ENCODE measurements at regions not wholly inside any gene's neighbourhood (a gene's known extent, or its start where the extent isn't known, plus 50 kb on each side); places are given as distances from the start of the nearest gene placed in this dataset.

DNA sequence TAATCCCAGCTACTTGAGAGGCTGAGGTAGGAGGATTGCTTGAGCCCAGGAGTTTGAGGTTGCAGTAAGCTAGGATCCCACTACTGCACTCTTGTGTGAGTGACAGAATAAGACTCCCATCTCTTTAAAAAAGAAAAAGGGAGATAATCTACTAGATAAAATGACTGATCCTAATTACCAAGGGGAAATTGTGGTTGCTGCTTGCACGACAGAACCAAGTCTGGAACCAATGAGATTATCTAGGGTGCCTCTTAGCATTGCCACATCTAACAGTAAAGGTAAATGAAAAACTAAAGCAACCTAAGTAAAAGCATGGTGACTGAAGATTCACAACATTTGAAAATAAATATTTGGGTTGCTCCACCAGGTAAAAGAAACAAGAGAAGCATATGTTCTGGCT is 185.1 kb downstream of the PDHA2 start:
- TF ChIP-seq, protein P1, sequence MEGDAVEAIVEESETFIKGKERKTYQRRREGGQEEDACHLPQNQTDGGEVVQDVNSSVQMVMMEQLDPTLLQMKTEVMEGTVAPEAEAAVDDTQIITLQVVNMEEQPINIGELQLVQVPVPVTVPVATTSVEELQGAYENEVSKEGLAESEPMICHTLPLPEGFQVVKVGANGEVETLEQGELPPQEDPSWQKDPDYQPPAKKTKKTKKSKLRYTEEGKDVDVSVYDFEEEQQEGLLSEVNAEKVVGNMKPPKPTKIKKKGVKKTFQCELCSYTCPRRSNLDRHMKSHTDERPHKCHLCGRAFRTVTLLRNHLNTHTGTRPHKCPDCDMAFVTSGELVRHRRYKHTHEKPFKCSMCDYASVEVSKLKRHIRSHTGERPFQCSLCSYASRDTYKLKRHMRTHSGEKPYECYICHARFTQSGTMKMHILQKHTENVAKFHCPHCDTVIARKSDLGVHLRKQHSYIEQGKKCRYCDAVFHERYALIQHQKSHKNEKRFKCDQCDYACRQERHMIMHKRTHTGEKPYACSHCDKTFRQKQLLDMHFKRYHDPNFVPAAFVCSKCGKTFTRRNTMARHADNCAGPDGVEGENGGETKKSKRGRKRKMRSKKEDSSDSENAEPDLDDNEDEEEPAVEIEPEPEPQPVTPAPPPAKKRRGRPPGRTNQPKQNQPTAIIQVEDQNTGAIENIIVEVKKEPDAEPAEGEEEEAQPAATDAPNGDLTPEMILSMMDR (conservative IDR thresholded peaks at IDR 0.05; ENCODE audit: low read depth in 2 of 2) = no peak
- TF ChIP-seq JUNB (IDR thresholded peaks at IDR 0.05; ENCODE audit: unreplicated experiment) = no peak
- no peak for TF ChIP-seq EZH2 (IDR thresholded peaks at IDR 0.05; ENCODE audit: low read depth, unreplicated experiment)
- TF ChIP-seq POLR2AphosphoS5 (IDR thresholded peaks at IDR 0.05; ENCODE audit: low read depth) = no peak
- no peak for TF ChIP-seq CREB1 (CRISPR knock-in tag; IDR thresholded peaks at IDR 0.05; ENCODE audit: low read depth)

All from GM23338 (cell line).